ENCODE measurements at regions not wholly inside any gene's neighbourhood (a gene's known extent, or its start where the extent isn't known, plus 50 kb on each side); places are given as distances from the start of the nearest gene placed in this dataset.

GRCh38 chr9:2317591-2317990 is 302.4 kb downstream of the SMARCA2 start:
- DNase-seq = no peak

GRCh38 chr9:2319421-2319820 is 302.2 kb upstream of the VLDLR start:
- DNase-seq = peak; percentile 19

- peak; percentile 81 for DNase-seq
Observed at GRCh38 chr9:2320114-2320513, 301.5 kb upstream of the VLDLR start.

- no peak for DNase-seq
Observed at GRCh38 chr9:2320632-2321031, 301.0 kb upstream of the VLDLR start.

- no peak for DNase-seq
Observed at GRCh38 chr9:2321523-2322148, 300.0 kb upstream of the VLDLR start.

- DNase-seq = no peak
Observed at GRCh38 chr9:2324742-2325141, 296.8 kb upstream of the VLDLR start.

GRCh38 chr9:2332663-2333062 is 288.9 kb upstream of the VLDLR start:
- no peak for DNase-seq

- no peak for DNase-seq
Observed at GRCh38 chr9:2335260-2335659, 286.3 kb upstream of the VLDLR start.

- no peak for DNase-seq
Observed at GRCh38 chr9:2336055-2336454, 285.5 kb upstream of the VLDLR start.

GRCh38 chr9:2337131-2337530 is 284.5 kb upstream of the VLDLR start:
- DNase-seq = no peak

- no peak for DNase-seq
Observed at GRCh38 chr9:2337627-2338026, 284.0 kb upstream of the VLDLR start.

- no peak for DNase-seq
Observed at GRCh38 chr9:2338777-2339365, 282.7 kb upstream of the VLDLR start.

- no peak for DNase-seq
Observed at GRCh38 chr9:2339416-2339815, 282.2 kb upstream of the VLDLR start.

- DNase-seq = no peak
Observed at GRCh38 chr9:2340046-2340760, 281.4 kb upstream of the VLDLR start.

- no peak for DNase-seq
Observed at GRCh38 chr9:2341126-2341525, 280.5 kb upstream of the VLDLR start.

- DNase-seq = no peak
Observed at GRCh38 chr9:2341956-2342355, 279.6 kb upstream of the VLDLR start.

GRCh38 chr9:2343756-2344155 is 277.8 kb upstream of the VLDLR start:
- DNase-seq = no peak

GRCh38 chr9:2344436-2344835 is 277.2 kb upstream of the VLDLR start:
- no peak for DNase-seq

GRCh38 chr9:2345013-2345412 is 276.6 kb upstream of the VLDLR start:
- DNase-seq = no peak

- no peak for DNase-seq
Observed at GRCh38 chr9:2346277-2346913, 275.2 kb upstream of the VLDLR start.

GRCh38 chr9:2351324-2351723 is 270.3 kb upstream of the VLDLR start:
- no peak for DNase-seq

- no peak for DNase-seq
Observed at GRCh38 chr9:2354216-2354615, 267.4 kb upstream of the VLDLR start.

GRCh38 chr9:2354856-2355696 is 266.5 kb upstream of the VLDLR start:
- DNase-seq = no peak

Measured in fibroblast of skin of back (primary cell).